CMK (cell line): ENCODE measurements at regions not wholly inside any gene's neighbourhood (a gene's known extent, or its start where the extent isn't known, plus 50 kb on each side); places are given as distances from the start of the nearest gene placed in this dataset.

ENCODE experiments used
- DNase-seq: peaks from one replicate; pipeline ENCODE4 v3.0.0-alpha.2; 2010; ENCODE audit warnings: low read depth

- no peak for DNase-seq
Measured at GRCh38 chr4:126776361-126776760, 856.4 kb upstream of the INTU start.

- no peak for DNase-seq
Measured at GRCh38 chr4:126777649-126778048, 855.1 kb upstream of the INTU start.

GRCh38 chr4:126778348-126778747, 854.4 kb upstream of the INTU start:
- DNase-seq, result no peak

GRCh38 chr4:126779001-126779400, 853.8 kb upstream of the INTU start:
- no peak for DNase-seq

- DNase-seq, result no peak
Measured at GRCh38 chr4:126779436-126780166, 853.2 kb upstream of the INTU start.

GRCh38 chr4:126783191-126783590, 849.6 kb upstream of the INTU start:
- DNase-seq, result no peak

GRCh38 chr4:126784966-126785580, 847.7 kb upstream of the INTU start:
- no peak for DNase-seq

- no peak for DNase-seq
Measured at GRCh38 chr4:126790633-126791032, 842.1 kb upstream of the INTU start.

- DNase-seq, result no peak
Measured at GRCh38 chr4:126794363-126794762, 838.4 kb upstream of the INTU start.

GRCh38 chr4:126798214-126798613, 834.5 kb upstream of the INTU start:
- no peak for DNase-seq

GRCh38 chr4:126799416-126799815, 833.3 kb upstream of the INTU start:
- no peak for DNase-seq

GRCh38 chr4:126799971-126800574, 832.7 kb upstream of the INTU start:
- DNase-seq, result no peak

- no peak for DNase-seq
Measured at GRCh38 chr4:126800575-126801141, 832.1 kb upstream of the INTU start.

- no peak for DNase-seq
Measured at GRCh38 chr4:126807132-126807531, 825.6 kb upstream of the INTU start.

- DNase-seq, result no peak
Measured at GRCh38 chr4:126812076-126812475, 820.7 kb upstream of the INTU start.

GRCh38 chr4:126820631-126821030, 812.1 kb upstream of the INTU start:
- no peak for DNase-seq

- no peak for DNase-seq
Measured at GRCh38 chr4:126821152-126821551, 811.6 kb upstream of the INTU start.

GRCh38 chr4:126825083-126825482, 807.7 kb upstream of the INTU start:
- DNase-seq, result no peak

GRCh38 chr4:126827669-126828068, 805.1 kb upstream of the INTU start:
- DNase-seq, result no peak

GRCh38 chr4:126834854-126835253, 797.9 kb upstream of the INTU start:
- no peak for DNase-seq

GRCh38 chr4:126838941-126839679, 793.6 kb upstream of the INTU start:
- no peak for DNase-seq

GRCh38 chr4:126843492-126844067, 789.2 kb upstream of the INTU start:
- no peak for DNase-seq
